ACHN (cell line): ENCODE measurements at regions not wholly inside any gene's neighbourhood (a gene's known extent, or its start where the extent isn't known, plus 50 kb on each side); places are given as distances from the start of the nearest gene placed in this dataset.
A peak's percentile ranks its signal among the peaks of the same experiment; 100 is the strongest.

ENCODE experiments used
- DNase-seq: peaks from one replicate; pipeline ENCODE4 v3.0.0-alpha.2; 2015
- in situ Hi-C: cut with HindIII; loops from 2 replicates; pipeline ENCODE4 v1.10.0; 2017; ENCODE audit warnings: low sequenced_read_pairs, low pct_ligation_motif_present, low pct_unique_long_range_greater_than_20kb

DNA sequence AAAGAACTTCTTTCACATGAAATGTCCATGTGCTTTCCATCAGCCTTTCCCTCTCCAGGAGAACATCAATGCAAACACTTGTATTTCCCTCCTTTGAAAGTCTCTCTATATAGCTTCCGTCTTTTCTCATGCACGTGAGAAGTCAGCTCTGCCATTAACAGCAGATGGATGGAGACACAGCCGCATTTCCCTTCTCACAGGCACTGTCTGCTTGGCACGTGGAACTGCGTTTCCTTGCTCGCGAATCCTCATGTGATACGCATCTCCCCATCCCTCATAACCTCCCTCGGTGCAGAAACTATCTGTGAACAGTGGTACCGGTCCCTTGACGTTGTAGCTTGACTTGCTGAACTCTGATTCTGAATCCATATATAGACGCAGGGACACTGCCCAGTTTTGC is 717.0 kb upstream of the RBFOX1 start:
- in situ Hi-C loops, result no loop called here
- DNase-seq, result no peak

DNA sequence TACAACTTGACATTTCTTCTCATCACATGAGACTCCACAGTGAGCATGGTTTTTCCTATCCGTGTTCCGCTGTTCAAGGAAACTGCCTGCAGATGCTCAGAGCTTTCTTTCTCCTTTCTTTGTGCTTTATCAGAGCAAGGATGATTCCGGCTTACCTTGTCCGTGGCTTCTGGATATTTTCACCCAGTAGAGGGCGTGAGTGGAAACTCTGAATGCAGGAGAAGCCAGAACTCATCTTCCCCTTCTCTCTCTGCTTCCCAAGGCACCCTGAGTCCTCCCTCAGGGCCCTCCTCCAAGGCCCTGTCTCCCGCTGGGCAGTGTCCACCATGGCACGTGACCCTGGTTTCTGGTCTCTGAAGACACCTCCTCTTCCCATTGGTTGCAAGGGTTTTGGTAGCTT is 721.1 kb upstream of the RBFOX1 start:
- in situ Hi-C loops, result no loop called here
- DNase-seq, result peak; percentile 6

DNA sequence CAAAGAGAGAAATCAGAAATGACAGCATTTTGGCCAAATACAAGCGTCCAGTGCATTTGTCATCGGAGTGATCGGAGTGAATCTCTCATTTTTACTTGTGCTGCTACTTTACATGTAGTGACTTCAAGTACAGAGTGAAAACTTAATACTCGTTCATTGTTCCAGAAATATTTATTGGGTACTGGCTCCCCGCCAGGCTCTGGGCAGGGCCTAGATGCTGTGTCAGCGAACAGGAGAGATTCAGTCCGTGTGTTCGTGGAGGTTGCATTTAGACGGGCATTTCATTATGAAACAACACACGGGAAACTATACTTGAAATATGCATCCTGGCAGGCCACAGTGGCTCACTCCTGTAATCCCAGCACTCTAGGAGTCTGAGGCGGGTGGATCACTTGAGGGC is 727.2 kb upstream of the RBFOX1 start:
- no peak for DNase-seq
- in situ Hi-C loops, result no loop called here

DNA sequence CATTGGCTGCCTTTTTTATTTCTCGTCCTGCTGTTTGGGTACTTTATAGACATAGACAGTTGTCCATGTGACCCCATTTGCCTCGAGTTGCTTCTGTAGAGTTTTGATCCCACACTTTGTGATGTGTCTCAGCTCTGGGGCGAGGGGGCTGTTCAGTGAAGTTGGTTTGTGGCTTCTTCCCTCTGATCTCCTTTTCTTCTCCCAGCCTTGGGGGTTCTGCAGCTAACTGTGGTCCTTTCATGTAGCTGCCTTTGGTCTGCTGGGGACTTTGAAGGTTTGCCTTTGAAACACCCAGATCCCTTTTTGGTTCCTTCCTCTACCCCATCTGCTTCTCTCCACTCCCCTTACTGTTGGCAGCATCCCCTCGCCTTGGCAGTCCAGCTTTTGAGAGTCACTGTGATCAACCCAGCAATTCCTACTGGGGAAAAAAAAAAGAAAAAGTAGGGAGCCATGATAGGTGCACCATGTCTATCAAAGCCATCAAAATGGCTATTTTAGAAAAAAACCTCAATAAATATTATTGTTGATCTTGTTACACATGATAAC is 728.8 kb upstream of the RBFOX1 start:
- DNase-seq, result no peak
- in situ Hi-C loops, result no loop called here

DNA sequence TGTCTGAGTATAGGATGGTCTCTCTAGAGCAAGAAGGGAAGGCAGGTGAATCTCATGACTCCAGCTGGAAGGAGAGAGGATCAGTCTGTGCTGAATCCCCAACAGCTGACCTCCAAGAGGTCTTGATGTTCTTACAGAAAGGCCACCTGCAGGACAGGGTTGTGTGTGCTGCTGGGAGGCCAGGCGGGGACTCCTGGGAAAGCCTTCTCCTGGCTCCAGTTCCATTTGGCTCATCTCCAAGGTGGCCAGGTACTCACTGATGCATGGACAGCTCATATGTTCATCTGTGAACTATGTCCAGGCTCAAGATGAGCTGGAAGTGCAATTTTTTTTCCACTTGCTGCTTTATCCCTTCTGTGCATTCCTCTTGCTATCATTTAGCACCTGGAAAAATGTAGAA is 730.2 kb upstream of the RBFOX1 start:
- no peak for DNase-seq
- in situ Hi-C loops, result no loop called here

DNA sequence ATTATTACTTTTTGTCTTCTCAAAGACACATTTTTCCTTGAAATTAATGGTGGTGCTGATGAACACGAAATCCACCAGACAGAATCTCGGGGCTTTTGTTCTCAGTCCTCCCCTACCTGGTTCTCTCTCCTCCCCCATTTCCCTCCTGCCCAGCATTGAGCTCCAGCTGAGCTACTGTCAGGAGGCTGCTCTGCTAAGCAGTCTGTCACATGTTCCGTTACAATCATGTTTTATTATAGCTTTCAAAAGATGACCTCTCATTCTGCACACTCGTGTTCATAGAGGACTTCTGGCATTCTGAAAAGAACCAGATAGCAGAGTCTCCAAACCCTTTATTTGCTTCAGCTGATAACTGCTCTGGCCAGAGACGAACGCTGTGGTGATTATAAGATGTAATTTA is 732.5 kb upstream of the RBFOX1 start:
- in situ Hi-C loops, result no loop called here
- no peak for DNase-seq

DNA sequence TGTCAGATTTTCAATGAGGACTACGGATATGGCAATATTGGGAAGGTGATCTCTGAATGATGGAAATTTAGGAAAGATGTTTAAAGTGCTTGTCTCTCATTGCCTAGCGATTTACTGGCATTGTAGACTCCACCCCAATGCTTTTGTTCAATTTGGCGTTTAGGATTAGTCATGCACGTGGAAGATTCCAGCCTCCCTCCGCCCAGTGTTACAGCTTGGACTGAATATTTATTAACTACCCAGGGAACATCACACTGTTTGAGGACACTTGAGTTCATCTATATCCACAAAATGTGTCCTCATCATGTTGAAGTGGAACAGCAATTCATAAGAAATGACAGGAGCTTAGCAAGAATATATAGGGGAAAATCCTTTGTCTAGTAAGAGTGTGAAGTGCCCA is 738.8 kb upstream of the RBFOX1 start:
- DNase-seq, result no peak
- in situ Hi-C loops, result no loop called here

DNA sequence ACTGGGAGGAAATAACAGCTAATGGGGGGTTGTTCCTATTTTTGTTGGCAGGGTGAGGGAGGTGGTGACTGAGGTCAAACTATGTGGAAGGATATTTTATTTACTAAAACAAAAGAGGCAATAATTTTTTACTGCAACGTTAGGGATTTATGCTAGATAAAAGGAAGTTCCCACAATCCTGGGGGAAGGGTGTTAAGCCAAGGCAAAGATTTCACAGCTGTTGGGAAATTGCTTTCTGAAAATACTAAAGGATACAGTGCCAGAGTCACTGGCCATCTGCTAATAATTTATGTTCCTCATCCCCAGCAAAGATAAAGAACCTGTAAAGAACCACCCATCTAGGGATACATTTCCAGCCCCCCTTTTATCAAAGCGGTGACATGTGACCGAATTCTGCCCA is 756.0 kb upstream of the RBFOX1 start:
- in situ Hi-C loops, result no loop called here
- DNase-seq, result no peak

DNA sequence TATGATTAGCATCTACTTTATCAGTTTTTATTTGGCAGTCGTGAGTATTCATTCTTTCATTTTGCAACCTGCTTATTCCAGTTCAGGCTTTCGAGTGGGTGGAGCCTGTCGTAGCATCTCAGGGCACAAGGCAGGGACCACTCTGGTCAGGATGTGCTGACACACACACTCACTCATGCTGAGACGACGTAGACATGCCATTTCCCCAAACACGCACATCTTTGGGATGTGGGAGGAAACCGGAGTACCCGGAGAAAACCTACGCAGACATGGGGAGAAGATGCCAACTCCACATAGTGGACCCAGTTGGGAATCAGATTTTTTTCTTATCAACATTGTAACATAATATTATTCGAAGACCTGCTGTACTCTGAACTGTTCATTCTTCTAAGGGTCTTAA is 756.5 kb upstream of the RBFOX1 start:
- DNase-seq, result no peak
- in situ Hi-C loops, result no loop called here

DNA sequence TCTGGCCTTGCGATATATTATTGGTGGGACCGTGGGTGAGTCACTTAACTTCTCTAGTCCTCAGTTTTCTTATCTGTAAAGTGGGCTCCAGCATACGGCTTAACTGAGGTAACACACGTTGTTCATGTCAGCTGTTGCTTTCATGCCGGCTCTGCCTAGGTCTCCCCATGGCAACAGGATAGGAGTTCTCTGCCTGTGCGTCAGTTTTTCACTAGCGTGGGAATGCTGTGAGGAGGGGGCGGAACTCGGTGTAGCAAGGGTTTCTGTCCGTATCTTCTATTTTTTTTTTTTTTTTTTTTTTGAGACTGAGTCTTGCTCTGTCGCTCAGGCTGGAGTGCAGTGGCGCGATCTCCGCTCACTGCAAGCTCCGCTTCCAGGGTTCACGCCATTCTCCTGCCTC is 758.5 kb upstream of the RBFOX1 start:
- no peak for DNase-seq
- in situ Hi-C loops, result no loop called here

DNA sequence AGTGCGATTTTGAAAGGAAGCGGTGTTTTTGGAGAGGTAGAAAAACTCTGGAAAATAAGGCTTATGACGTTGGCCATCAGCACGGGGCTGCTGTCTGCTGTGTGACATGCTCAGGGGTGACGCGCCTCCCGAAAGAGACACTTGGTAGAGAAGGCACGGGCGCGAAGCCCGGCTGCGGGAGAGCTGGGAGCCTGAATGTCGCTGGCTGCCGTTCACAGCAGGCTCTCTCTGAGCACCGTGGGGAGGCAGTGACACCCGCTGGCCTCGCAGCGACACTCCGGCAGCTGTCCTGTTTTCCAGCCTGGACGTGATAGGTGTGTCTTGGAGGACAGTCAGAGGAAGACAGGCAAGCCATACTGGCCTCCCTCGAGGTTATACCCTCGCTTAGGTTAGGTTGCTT is 759.1 kb upstream of the RBFOX1 start:
- no peak for DNase-seq
- in situ Hi-C loops, result no loop called here

DNA sequence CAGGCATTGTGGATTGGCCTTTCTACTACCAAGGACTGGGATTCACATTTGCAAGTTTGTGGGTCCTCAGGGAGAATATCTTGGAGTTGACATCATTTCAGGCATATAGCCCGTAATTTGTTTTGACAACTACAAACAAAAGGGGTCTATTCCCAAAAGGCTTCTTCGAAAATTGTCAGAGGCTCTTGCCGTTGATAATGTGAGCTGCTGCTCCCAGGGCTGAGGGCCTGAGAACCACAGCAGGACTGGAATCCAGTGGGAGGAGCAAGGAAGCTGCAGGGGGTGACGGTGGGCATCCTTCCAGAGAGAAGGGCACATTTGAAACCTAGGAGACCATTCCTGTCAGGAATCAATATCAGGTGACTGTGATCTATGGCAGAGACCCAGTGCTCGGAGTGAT is 761.6 kb upstream of the RBFOX1 start:
- in situ Hi-C loops, result no loop called here
- no peak for DNase-seq

DNA sequence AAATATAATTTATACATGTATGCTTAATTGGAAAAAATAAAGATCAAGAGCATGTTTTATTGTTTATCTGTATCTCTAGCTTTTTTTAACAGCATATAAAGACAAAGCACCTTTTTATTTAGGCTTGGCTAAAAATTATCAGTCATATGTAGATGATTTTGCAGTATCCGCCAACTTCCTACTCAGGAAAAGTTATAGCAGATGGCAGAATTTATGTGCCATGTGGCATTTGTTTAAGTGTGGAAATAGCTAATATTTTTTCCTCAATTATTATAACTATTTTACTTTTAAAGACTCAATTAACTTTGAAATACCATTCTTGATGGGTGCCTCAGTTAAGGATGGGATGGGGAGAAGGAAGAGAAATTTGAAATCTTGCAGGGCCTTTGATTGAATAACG is 762.1 kb upstream of the RBFOX1 start:
- no peak for DNase-seq
- in situ Hi-C loops, result no loop called here

DNA sequence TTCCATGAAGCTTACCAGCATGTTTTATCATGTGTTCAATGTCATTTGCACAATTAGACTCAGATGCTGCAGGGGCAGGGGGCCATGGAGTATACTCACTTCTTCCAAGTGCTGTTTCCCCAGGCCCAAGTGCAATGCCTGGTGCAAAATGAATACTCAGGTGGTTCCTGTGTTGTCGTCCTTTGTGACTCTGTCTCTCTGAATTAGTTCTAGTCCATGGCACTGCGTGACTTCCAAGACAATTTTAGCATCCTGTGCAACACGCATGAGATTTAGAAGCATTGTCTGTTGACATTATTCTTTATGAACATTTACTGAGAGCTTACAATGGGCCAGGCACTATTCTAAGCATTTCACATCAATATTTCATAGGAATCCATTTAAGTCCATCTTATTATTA is 769.7 kb upstream of the RBFOX1 start:
- no peak for DNase-seq
- in situ Hi-C loops, result no loop called here

DNA sequence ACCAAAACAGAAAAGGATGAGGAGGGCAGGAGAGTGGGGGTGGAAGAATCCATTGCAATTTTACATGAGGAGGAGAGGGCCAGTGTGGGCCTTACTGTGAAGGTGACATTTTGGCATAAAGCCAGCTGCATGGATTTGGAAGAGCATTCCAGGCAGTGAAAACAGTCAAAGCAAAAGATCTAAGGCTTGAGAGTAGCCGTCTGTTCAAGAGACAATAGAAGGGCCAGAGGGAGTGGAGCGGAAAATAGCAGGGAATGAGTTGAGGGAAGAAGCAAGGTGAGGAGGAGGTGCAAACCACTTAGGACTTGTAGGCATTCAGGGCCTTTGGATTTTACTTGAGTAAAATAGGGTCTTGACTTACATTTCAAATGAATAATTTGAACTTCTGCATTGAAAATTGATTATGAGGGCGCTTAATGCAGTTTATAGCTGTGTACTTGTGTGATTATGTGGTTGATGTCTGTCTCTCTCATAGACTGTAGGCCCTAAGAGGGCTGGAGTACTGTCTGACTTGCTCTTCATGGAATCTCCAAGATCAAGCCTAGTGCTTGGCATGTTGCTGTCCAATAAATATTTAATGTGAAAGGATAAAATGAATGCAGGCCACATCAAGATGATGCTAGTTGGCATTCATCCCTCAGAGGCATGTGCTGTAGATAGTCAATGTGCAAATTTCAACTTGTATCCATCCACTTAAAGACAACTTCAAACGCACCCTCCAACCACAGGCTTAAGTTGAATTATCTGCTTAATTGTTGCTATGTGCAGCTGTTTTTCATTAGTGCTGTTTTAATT is 772.1 kb upstream of the RBFOX1 start:
- no peak for DNase-seq
- in situ Hi-C loops, result no loop called here

DNA sequence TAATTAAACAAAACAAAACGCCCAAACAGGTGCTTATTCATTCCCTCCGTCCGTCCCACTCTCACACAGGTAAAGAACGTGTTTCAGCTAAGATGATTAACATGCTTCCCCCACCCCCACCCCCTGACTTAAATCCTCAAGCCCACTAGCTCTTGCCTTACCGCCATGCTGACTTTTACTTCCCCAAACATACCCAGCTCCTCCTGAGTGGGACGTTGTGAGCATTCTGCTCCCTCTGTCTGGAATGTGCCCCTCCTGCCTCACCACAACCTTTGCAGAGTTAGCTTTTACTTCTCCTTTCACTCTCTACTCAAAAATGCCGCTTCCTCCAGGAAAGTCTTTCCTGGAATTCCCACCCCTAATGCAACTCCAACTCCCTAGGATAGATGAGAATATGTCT is 774.0 kb upstream of the RBFOX1 start:
- in situ Hi-C loops, result no loop called here

DNA sequence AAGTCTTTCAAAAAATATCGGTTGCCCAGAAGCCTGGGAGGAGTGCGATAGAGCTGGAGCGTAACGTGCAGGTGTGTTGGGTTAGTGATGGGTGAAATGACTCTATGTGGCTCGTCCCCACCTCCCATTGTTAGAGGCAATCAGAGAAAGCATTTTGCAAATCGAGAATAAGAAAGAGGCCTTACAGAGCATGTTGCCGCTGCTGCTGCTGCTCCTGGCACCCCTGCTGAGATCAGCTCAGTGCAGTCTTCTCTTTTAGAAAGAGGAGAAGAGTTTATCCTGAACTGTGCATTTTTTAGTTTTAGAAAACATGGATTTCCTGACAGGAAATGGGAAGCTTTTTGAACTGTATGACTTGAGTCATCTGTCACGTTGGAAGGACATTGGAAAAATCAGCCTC is 774.5 kb upstream of the RBFOX1 start:
- in situ Hi-C loops, result no loop called here
- DNase-seq, result no peak

More for the DNA sequence above, 774.0 kb upstream of the RBFOX1 start:
- DNase-seq, result no peak

DNA sequence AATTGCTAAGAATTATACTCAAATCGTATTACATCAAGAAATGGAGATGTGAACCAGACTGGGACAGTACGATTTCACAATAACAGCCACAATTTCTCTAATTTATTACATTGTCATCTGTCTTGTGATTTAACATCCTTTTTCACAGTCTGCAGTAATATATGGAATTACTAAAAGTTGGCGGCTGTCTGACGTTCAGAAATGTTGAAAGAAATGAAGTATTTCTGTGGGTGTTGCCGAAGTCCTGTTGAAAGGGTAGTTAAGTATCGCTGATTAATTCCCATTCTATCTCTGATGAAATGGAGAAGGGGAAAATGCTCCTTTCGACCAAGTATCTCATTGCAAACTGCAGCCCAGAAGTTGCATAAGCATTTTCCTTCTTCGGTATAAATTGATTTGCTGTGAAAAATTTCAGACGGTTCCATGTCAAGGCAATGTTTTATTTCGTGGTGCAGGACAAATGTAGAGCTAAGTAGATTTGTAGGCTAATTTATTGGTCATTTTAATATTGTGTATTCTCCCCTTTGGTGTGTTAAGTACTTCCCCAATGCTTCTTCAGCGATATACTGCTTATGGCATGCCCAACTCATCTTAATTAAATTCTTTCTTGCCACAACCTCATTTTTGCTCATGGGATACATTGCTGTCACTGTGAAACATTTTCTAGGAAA is 775.2 kb upstream of the RBFOX1 start:
- in situ Hi-C loops, result no loop called here
- DNase-seq, result no peak

DNA sequence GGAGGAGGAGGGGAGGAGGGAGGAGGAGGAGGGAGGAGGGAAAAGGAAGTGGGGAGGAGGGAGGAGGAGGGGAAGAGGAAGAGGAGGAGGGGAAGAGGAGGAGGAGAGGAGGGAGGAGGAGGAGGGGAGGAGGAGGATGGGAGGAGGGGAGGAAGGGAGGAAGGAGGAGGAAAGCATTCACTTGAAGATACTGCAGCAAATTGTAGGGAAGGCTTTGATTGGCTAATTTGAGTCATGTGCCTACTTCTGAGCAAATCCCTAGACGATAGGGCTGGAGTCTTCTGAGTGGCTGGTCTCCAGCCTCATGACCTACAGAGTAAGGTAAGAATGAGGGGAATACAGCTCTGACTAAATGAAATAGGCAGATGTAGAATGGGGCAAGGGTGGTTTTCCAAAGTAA is 783.2 kb upstream of the RBFOX1 start:
- in situ Hi-C loops, result no loop called here
- DNase-seq, result no peak

DNA sequence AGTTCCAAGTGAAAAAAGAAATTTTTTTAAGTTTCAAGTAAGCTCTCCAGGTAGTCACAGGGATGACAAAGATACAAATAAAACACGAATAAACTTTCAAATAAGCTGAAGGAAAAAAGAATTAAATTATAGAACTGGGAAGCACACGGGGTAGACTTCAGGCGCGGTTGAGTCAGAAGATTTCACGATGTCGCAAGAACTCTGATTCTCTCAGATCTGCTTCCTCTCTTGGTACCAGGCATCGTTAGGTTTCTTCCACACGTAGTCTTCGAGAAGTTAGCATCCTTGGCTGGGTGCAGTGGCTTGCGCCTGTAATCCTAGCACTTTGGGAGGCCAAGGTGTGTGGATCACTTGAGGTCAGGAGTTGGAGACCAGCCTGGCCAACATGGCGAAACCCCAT is 784.1 kb upstream of the RBFOX1 start:
- DNase-seq, result no peak
- in situ Hi-C loops, result no loop called here
